Left kidney (tissue), 1 donor: ENCODE measurements at regions not wholly inside any gene's neighbourhood (a gene's known extent, or its start where the extent isn't known, plus 50 kb on each side); places are given as distances from the start of the nearest gene placed in this dataset.
A peak's percentile ranks its signal among the peaks of the same experiment; 100 is the strongest.

Experiments used
- DNase-seq: peaks from one replicate; pipeline ENCODE4 v3.0.0-alpha.2; 2013

GRCh38 chr12:39125566-39125965, 220.2 kb upstream of the CPNE8 start:
- no peak for DNase-seq

GRCh38 chr12:39124768-39125167, 219.4 kb upstream of the CPNE8 start:
- DNase-seq = no peak

- no peak for DNase-seq
Observed at GRCh38 chr12:39123580-39124253, 218.3 kb upstream of the CPNE8 start.

GRCh38 chr12:39122562-39123204, 217.3 kb upstream of the CPNE8 start:
- DNase-seq = no peak

- DNase-seq = no peak
Observed at GRCh38 chr12:39116861-39117260, 211.5 kb upstream of the CPNE8 start.

GRCh38 chr12:39112064-39112463, 206.7 kb upstream of the CPNE8 start:
- no peak for DNase-seq

- no peak for DNase-seq
Observed at GRCh38 chr12:39105111-39105510, 199.7 kb upstream of the CPNE8 start.

- peak; percentile 60 for DNase-seq
Observed at GRCh38 chr12:39103552-39104165, 198.3 kb upstream of the CPNE8 start.

- DNase-seq = no peak
Observed at GRCh38 chr12:39102474-39103209, 197.3 kb upstream of the CPNE8 start.

- no peak for DNase-seq
Observed at GRCh38 chr12:39095636-39096330, 190.4 kb upstream of the CPNE8 start.

- no peak for DNase-seq
Observed at GRCh38 chr12:39081910-39082309, 176.5 kb upstream of the CPNE8 start.

GRCh38 chr12:39077226-39077625, 171.8 kb upstream of the CPNE8 start:
- DNase-seq = no peak

- DNase-seq = no peak
Observed at GRCh38 chr12:39074063-39074462, 168.7 kb upstream of the CPNE8 start.

- DNase-seq = no peak
Observed at GRCh38 chr12:39072658-39073057, 167.3 kb upstream of the CPNE8 start.

- no peak for DNase-seq
Observed at GRCh38 chr12:39071611-39072010, 166.2 kb upstream of the CPNE8 start.

- no peak for DNase-seq
Observed at GRCh38 chr12:39070775-39071174, 165.4 kb upstream of the CPNE8 start.

- DNase-seq = no peak
Observed at GRCh38 chr12:39065455-39065854, 160.1 kb upstream of the CPNE8 start.

GRCh38 chr12:39064708-39065107, 159.3 kb upstream of the CPNE8 start:
- DNase-seq = no peak

GRCh38 chr12:39062266-39062996, 157.0 kb upstream of the CPNE8 start:
- no peak for DNase-seq

GRCh38 chr12:39061576-39061975, 156.2 kb upstream of the CPNE8 start:
- DNase-seq = no peak

GRCh38 chr12:39048395-39048794, 143.0 kb upstream of the CPNE8 start:
- DNase-seq = no peak
